Gastroesophageal sphincter (tissue), 4 donors: ENCODE measurements at regions not wholly inside any gene's neighbourhood (a gene's known extent, or its start where the extent isn't known, plus 50 kb on each side); places are given as distances from the start of the nearest gene placed in this dataset.

Experiments used
- ATAC-seq: fragments of 150-250 bp; one replicate; pipeline ENCODE4 v1.9.1; 2016; ENCODE audit warnings: mild to moderate bottlenecking, moderate library complexity
- H3K27ac ChIP-seq, 4 donors: fragments of 200-600 bp; sonication (generic) in 3 of 4; 1 replicate in 3 of 4; 2 replicates in 1 of 4; pipeline ENCODE4 v1.5.1; 2016 to 2019
- H3K27me3 ChIP-seq: fragments of 200-600 bp; sonication (generic); one replicate; pipeline ENCODE4 v1.5.1; 2019
- H3K36me3 ChIP-seq, 2 donors: fragments of 200-600 bp; sonication (generic); one replicate each; pipeline ENCODE4 v1.5.1; 2019; ENCODE audit warnings: control low read depth in 1 of 2
- H3K4me1 ChIP-seq, 3 donors: fragments of 200-600 bp; sonication (generic); 1 replicate in 2 of 3; 2 replicates in 1 of 3; pipeline ENCODE4 v1.5.1; 2016 to 2019; ENCODE audit warnings: control low read depth in 2 of 3
- H3K4me3 ChIP-seq, 2 donors: fragments of 200-600 bp; sonication (generic); one replicate each; pipeline ENCODE4 v1.5.1; 2019; ENCODE audit warnings: mild to moderate bottlenecking in 1 of 2, moderate library complexity in 1 of 2
- H3K9me3 ChIP-seq, 3 donors: fragments of 200-600 bp; sonication (generic); one replicate each; pipeline ENCODE4 v1.5.1; 2017 to 2019; ENCODE audit warnings: control low read depth in 2 of 3
- EP300 ChIP-seq: sonication (generic); formaldehyde crosslinking; IDR thresholded peaks from one replicate; pipeline ENCODE4 v1.6.1; 2017; ENCODE audit warnings: antibody characterized with exemption, mild to moderate bottlenecking
- POLR2A ChIP-seq, 2 donors: fragments of 450-650 bp; IDR thresholded peaks; one replicate each; pipeline ENCODE4 v1.6.1; 2017; ENCODE audit warnings: antibody characterized with exemption in 2 of 2, mild to moderate bottlenecking in 2 of 2, moderate library complexity in 1 of 2
- POLR2AphosphoS5 ChIP-seq: sonication (generic); formaldehyde crosslinking; IDR thresholded peaks from one replicate; pipeline ENCODE4 v1.6.1; 2017; ENCODE audit warnings: antibody characterized with exemption
- WGBS, 2 donors: methylation state at CpG; one replicate each; pipeline ENCODE4 v1.1.5; 2018; ENCODE audit warnings: low coverage in 1 of 2; 5-methylcytosine and 5-hydroxymethylcytosine counted together
- TF ChIP-seq, protein P1 (sequence below), 4 experiments: fragments of 200-600 bp in 2 of 4; fragments of 450-650 bp in 2 of 4; sonication (generic) in 1 of 4; IDR thresholded peaks; one replicate each; pipeline ENCODE4 v1.5.1; 2017 to 2019; ENCODE audit warnings: antibody characterized with exemption in 4 of 4, mild to moderate bottlenecking in 2 of 4, moderate library complexity in 2 of 4

DNA sequence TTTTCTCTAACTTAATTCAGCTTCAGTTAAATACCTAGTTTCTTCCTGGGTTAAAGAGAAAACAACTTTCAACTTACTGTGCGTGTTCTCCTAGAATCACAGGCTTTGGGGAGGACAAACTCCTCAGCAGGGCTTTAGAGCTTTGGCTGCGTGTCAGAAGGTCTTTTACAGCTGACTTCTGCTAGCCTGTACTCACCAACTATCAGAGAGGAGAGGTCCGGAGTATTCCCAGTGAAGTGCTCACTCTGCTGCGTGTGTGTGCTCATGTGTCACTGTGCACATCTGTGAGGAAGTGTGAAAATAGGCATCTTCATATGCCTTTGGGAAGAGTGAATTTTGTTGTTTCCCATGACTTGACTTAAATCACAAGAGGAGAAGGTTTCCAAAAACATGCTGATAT, 423.2 kb upstream of the SGCD start:
- no peak overlapping the region for H3K4me3 ChIP-seq
- H3K4me1 ChIP-seq: no peaks in the 10 kb centered on the region
- H3K27ac ChIP-seq: no peak overlapping the region
- no peaks in the 10 kb centered on the region for H3K9me3 ChIP-seq
- ATAC-seq: no peak
- no peaks in the 10 kb centered on the region for H3K27me3 ChIP-seq
- no peaks in the 10 kb centered on the region for H3K36me3 ChIP-seq
- no peak for TF ChIP-seq EP300
- TF ChIP-seq POLR2AphosphoS5: no peak
- TF ChIP-seq, protein P1, sequence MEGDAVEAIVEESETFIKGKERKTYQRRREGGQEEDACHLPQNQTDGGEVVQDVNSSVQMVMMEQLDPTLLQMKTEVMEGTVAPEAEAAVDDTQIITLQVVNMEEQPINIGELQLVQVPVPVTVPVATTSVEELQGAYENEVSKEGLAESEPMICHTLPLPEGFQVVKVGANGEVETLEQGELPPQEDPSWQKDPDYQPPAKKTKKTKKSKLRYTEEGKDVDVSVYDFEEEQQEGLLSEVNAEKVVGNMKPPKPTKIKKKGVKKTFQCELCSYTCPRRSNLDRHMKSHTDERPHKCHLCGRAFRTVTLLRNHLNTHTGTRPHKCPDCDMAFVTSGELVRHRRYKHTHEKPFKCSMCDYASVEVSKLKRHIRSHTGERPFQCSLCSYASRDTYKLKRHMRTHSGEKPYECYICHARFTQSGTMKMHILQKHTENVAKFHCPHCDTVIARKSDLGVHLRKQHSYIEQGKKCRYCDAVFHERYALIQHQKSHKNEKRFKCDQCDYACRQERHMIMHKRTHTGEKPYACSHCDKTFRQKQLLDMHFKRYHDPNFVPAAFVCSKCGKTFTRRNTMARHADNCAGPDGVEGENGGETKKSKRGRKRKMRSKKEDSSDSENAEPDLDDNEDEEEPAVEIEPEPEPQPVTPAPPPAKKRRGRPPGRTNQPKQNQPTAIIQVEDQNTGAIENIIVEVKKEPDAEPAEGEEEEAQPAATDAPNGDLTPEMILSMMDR (IDR thresholded peaks at IDR 0.05): no peak
- no peak for TF ChIP-seq POLR2A (IDR thresholded peaks at IDR 0.05)
- WGBS, 2 donors: 75 to 80% methylated on average over 2 to 4 of the region's 4 CpGs

GRCh38 chr5:155905364-155905763, 421.6 kb upstream of the SGCD start:
- no peaks in the 10 kb centered on the region for H3K36me3 ChIP-seq
- 75 to 78% methylated on average over 2 to 3 of the region's 3 CpGs for WGBS, 2 donors
- ATAC-seq: no peak
- H3K4me1 ChIP-seq: no peaks in the 10 kb centered on the region
- H3K27me3 ChIP-seq: no peaks in the 10 kb centered on the region
- TF ChIP-seq EP300: no peak
- TF ChIP-seq POLR2A (IDR thresholded peaks at IDR 0.05): no peak
- no peak for TF ChIP-seq POLR2AphosphoS5
- TF ChIP-seq, protein P1 (IDR thresholded peaks at IDR 0.05): no peak
- no peaks in the 10 kb centered on the region for H3K9me3 ChIP-seq
- no peak overlapping the region for H3K27ac ChIP-seq
- H3K4me3 ChIP-seq: no peak overlapping the region

DNA sequence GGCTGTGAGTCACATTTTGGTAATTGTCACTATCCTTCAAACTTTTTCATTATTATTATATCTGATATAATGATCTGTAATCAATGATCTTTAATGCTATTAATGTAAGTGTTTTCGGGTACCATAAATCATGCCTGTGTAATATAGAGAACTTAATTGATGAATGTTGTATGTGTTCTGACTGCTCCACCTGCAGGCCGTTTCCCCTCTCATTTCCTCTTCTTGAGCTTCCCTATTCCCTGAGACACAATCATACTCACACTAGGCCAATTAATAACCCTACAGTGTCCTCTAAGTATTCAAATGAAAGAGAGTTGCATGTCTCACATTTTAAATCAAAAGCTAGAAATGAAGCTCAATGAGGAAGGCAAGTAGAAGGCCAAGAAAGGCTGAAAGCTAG, 420.9 kb upstream of the SGCD start:
- Histone ChIP-seq H3K9me3 (no peaks in the 10 kb centered on the region), H3K27ac (no peak overlapping the region), H3K36me3 (no peaks in the 10 kb centered on the region), H3K4me1 (no peaks in the 10 kb centered on the region), H3K27me3 (no peaks in the 10 kb centered on the region), H3K4me3 (no peak overlapping the region)
- ATAC-seq: no peak
- no peak for TF ChIP-seq POLR2A (IDR thresholded peaks at IDR 0.05)
- TF ChIP-seq EP300: no peak
- TF ChIP-seq, protein P1 (IDR thresholded peaks at IDR 0.05): no peak
- no peak for TF ChIP-seq POLR2AphosphoS5
- WGBS, 2 donors: 30 to 40% methylated on average over 2 of the region's 2 CpGs

GRCh38 chr5:155908543-155908942, 418.4 kb upstream of the SGCD start:
- 85 to 97% methylated on average over 4 to 5 of the region's 5 CpGs for WGBS, 2 donors
- TF ChIP-seq, protein P1 (IDR thresholded peaks at IDR 0.05): no peak
- no peaks in the 10 kb centered on the region for H3K27me3 ChIP-seq

DNA sequence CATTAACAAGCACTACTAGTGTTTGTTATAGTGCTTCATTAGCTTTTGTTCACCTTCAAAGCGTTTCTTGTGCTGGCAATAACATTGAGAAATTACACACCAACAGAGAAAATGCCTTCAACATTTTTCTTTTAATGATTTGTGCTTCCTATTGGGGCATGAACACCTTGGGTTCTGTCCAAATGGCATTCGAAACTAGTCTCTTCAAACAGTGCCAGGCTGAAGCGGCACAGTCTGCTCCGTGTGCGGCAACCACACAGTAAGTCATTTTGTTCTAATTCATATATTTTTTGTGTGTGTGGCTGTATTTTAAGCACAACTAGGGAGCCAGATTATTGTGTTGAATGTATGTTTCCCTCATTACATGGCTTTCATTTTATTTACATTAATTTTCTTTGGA, 414.7 kb upstream of the SGCD start:
- Histone ChIP-seq H3K4me1 (no peaks in the 10 kb centered on the region), H3K36me3 (no peaks in the 10 kb centered on the region), H3K27ac (no peak overlapping the region), H3K27me3 (no peaks in the 10 kb centered on the region), H3K9me3 (no peaks in the 10 kb centered on the region), H3K4me3 (no peak overlapping the region)
- TF ChIP-seq POLR2A (IDR thresholded peaks at IDR 0.05) (no peak), POLR2AphosphoS5 (no peak), EP300 (no peak)
- TF ChIP-seq, protein P1 (IDR thresholded peaks at IDR 0.05): no peak
- ATAC-seq: no peak
- 81 to 83% methylated on average over 5 of the region's 5 CpGs for WGBS, 2 donors

More at GRCh38 chr5:155908543-155908942, 418.4 kb upstream of the SGCD start:
- Histone ChIP-seq H3K4me3 (no peak overlapping the region), H3K27ac (no peak overlapping the region), H3K9me3 (no peaks in the 10 kb centered on the region), H3K36me3 (no peaks in the 10 kb centered on the region), H3K4me1 (no peaks in the 10 kb centered on the region)
- ATAC-seq: no peak
